ENCODE measurements at regions not wholly inside any gene's neighbourhood (a gene's known extent, or its start where the extent isn't known, plus 50 kb on each side); places are given as distances from the start of the nearest gene placed in this dataset.

DNA sequence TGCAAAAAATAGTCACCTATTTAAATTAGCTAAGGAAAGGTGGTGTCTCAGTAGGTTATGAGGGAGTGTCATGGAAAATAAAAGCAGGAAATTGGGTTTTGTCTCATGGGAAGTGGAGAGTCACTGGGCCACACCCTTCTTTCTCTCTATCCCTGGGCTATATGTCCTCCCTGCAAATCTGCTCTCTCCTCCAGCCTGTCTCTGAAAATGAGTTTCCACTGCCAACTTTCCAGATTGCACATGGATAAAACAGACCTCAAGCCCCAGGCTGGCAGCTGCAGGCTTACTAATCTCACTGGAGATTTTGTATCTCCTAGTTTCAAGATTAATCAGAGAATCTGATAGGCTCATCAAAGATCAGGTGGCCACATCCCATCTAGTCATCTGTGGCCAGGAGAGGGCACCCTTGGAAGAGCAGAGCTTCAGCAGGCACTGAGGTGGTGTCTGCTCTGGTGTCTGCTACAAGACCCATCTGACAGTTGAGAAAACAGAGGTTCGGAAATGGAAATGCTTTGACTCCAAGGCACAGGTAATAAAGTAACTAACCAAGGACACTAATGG is 178.9 kb downstream of the MSX2 start:
- TF ChIP-seq, protein P1, sequence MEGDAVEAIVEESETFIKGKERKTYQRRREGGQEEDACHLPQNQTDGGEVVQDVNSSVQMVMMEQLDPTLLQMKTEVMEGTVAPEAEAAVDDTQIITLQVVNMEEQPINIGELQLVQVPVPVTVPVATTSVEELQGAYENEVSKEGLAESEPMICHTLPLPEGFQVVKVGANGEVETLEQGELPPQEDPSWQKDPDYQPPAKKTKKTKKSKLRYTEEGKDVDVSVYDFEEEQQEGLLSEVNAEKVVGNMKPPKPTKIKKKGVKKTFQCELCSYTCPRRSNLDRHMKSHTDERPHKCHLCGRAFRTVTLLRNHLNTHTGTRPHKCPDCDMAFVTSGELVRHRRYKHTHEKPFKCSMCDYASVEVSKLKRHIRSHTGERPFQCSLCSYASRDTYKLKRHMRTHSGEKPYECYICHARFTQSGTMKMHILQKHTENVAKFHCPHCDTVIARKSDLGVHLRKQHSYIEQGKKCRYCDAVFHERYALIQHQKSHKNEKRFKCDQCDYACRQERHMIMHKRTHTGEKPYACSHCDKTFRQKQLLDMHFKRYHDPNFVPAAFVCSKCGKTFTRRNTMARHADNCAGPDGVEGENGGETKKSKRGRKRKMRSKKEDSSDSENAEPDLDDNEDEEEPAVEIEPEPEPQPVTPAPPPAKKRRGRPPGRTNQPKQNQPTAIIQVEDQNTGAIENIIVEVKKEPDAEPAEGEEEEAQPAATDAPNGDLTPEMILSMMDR (conservative IDR thresholded peaks at IDR 0.05; ENCODE audit: low read length): peak; percentile 20; the same call in 1 of the 2 replicates
- TF ChIP-seq EZH2phosphoT487 (IDR thresholded peaks at IDR 0.05; ENCODE audit: borderline replicate concordance, low read depth, low read length): no peak
